ENCODE measurements at regions not wholly inside any gene's neighbourhood (a gene's known extent, or its start where the extent isn't known, plus 50 kb on each side); places are given as distances from the start of the nearest gene placed in this dataset.

- no peak for TF ChIP-seq CTCF (IDR thresholded peaks at IDR 0.05; ENCODE audit: insufficient read depth, low read depth, low read length, missing control alignments)
- no peak overlapping the region for H3K4me3 ChIP-seq (ENCODE audit: low read depth, low read length)
These were observed 56.7 kb upstream of the MYO3A start for GRCh38 chr10:25877296-25877695.

More at GRCh38 chr10:25877296-25877695, 56.7 kb upstream of the MYO3A start:
- DNase-seq (ENCODE audit: low read depth), result no peak

Data from GM12865 (cell line).